ENCODE measurements at regions not wholly inside any gene's neighbourhood (a gene's known extent, or its start where the extent isn't known, plus 50 kb on each side); places are given as distances from the start of the nearest gene placed in this dataset.

DNA sequence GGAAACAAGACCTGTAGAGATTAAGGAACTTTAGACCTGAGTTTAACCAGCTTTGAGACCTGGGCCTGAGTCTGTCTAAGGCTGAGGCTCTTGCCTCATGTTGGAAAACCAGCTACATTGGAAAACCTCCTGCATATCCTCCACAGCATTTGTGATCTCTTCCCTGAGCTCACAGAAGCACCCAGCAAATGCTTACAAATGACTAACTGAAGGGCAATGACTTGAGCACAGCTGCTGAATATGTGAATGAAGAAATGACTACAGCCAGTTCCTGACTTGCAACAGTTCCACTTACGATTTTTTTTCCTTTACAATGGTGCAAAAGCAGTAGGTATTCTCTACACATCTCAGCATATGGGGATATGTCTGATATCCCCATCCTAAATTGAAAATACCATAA, 112.4 kb upstream of the RREB1 start:
- 29% methylated on average over 1 of the region's 1 CpG for WGBS (ENCODE audit: insufficient coverage, low coverage, missing lambda C conversion rate)
- in situ Hi-C loops (cut with MboI), result no loop called here
- peak; percentile 37 for FAIRE-seq

DNA sequence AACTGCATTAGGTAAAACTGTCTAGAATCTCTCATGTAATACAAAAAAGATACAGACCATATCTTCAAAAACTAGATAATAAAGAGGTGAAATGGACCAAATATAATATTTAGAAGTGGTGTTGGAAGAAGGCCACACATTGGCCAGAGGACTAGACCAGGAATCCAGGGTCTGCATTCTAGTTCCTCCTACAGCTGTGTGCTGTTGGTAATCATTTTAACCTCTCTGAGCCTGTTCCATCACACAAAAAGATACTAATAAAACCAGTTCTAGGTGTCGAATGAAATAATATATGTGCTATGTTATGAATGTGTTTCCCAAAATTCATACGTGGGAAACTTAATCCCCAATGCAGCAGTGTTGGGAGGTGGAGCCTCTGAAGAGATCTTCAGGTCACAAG, 111.6 kb upstream of the RREB1 start:
- H3K36me3 ChIP-seq (ENCODE audit: control insufficient read depth, insufficient read depth, low read length), result no peaks in the 10 kb centered on the region
- no peak overlapping the region for H2AFZ ChIP-seq (ENCODE audit: low read depth, low read length)
- H3K27ac ChIP-seq (ENCODE audit: extremely low read depth, low read depth, low read length), result no peak overlapping the region
- in situ Hi-C loops (cut with MboI) (no loop called here), intact Hi-C loops (cut with micrococcal nuclease) (no loop called here)
- no peak overlapping the region for H3K4me3 ChIP-seq
- WGBS (ENCODE audit: insufficient coverage, low coverage, missing lambda C conversion rate), result 18% methylated on average over 2 of the region's 2 CpGs
- H3K9ac ChIP-seq (ENCODE audit: insufficient read depth in 1 of 2, low read depth in 2 of 2, low read length in 2 of 2), result no peak overlapping the region; a peak in 1 of 4 replicates
- POLR2A ChIA-PET, result no interaction called here
- H3K9me3 ChIP-seq (replicated peaks; ENCODE audit: control insufficient read depth, insufficient read depth, low read depth, low read length), result no peaks in the 10 kb centered on the region
- no peaks in the 10 kb centered on the region for H3K9me1 ChIP-seq (ENCODE audit: control insufficient read depth, insufficient read depth, low read length)
- TF ChIP-seq XRCC5 (IDR thresholded peaks at IDR 0.05; ENCODE audit: low read depth, low read length), result no peak
- TF ChIP-seq KDM1A (IDR thresholded peaks at IDR 0.05), result peak; percentile 52 to 56; a peak in 1 of 4 replicates
- TF ChIP-seq NR2F6 (CRISPR knock-in tag; IDR thresholded peaks at IDR 0.05), result no peak
- 0 out of 2 replicates have a peak, but pooled peaks have one; percentile 36 for TF ChIP-seq ADNP (tag; IDR thresholded peaks at IDR 0.05)
- peak; percentile 79 for TF ChIP-seq RBM25 (IDR thresholded peaks at IDR 0.05; ENCODE audit: low read depth, low read length, severe bottlenecking)
- TF ChIP-seq BCOR (IDR thresholded peaks at IDR 0.05), result peak; percentile 77; the same call in 1 of the 2 replicates
- H3K79me2 ChIP-seq (ENCODE audit: control insufficient read depth, insufficient read depth, low read length), result no peaks in the 10 kb centered on the region
- H4K20me1 ChIP-seq (replicated peaks; ENCODE audit: control insufficient read depth, insufficient read depth, low read length), result no peaks in the 10 kb centered on the region
- no peaks in the 10 kb centered on the region for H3K27me3 ChIP-seq (ENCODE audit: control insufficient read depth in 2 of 2, insufficient read depth in 2 of 2, low read length in 2 of 2)
- no TSS peak for BruUV-seq (replicated peaks)
- DNase-seq (ENCODE audit: extremely low read depth in 1 of 4, low spot score in 3 of 4), result no peak
- H3K4me1 ChIP-seq (replicated peaks in 1 of 2; ENCODE audit: control insufficient read depth in 2 of 2, insufficient read depth in 2 of 2, low read length in 2 of 2), result peaks cover 0 to 9% of the 10 kb centered on the region in 2 experiments; a peak in 3 of 5 replicates
- CTCF ChIA-PET (ENCODE audit: low intra/inter-chr PET ratio), result no interaction called here
- H3K4me2 ChIP-seq (ENCODE audit: insufficient read depth, low read length), result no peak overlapping the region
- no peak for ATAC-seq
- no peak for FAIRE-seq

More for the DNA sequence above, 112.4 kb upstream of the RREB1 start:
- Histone ChIP-seq H3K9me3 (replicated peaks; ENCODE audit: control insufficient read depth, insufficient read depth, low read depth, low read length) (no peaks in the 10 kb centered on the region), H3K79me2 (ENCODE audit: control insufficient read depth, insufficient read depth, low read length) (no peaks in the 10 kb centered on the region), H3K9ac (ENCODE audit: insufficient read depth in 1 of 2, low read depth in 2 of 2, low read length in 2 of 2) (no peak overlapping the region), H3K4me1 (replicated peaks in 1 of 2; ENCODE audit: control insufficient read depth in 2 of 2, insufficient read depth in 2 of 2, low read length in 2 of 2) (peaks cover 0 to 9% of the 10 kb centered on the region in 2 experiments; a peak in 3 of 5 replicates), H2AFZ (ENCODE audit: low read depth, low read length) (peak overlapping the region; percentile 48), H3K4me3 (no peak overlapping the region), H3K27me3 (ENCODE audit: control insufficient read depth in 2 of 2, insufficient read depth in 2 of 2, low read length in 2 of 2) (no peaks in the 10 kb centered on the region), H3K9me1 (ENCODE audit: control insufficient read depth, insufficient read depth, low read length) (no peaks in the 10 kb centered on the region), H3K27ac (ENCODE audit: extremely low read depth, low read depth, low read length) (no peak overlapping the region), H4K20me1 (replicated peaks; ENCODE audit: control insufficient read depth, insufficient read depth, low read length) (no peaks in the 10 kb centered on the region), H3K36me3 (ENCODE audit: control insufficient read depth, insufficient read depth, low read length) (no peaks in the 10 kb centered on the region), H3K4me2 (ENCODE audit: insufficient read depth, low read length) (no peak overlapping the region)
- no peak for DNase-seq (ENCODE audit: extremely low read depth in 1 of 4, low spot score in 3 of 4)
- BruUV-seq (replicated peaks), result no TSS peak
- intact Hi-C loops (cut with micrococcal nuclease), result no loop called here
- POLR2A ChIA-PET, result interaction anchor here (1.3 kb wide), 1 partner anchor 20 kb away, joined by 5 read pairs; no protein-coding TSS in a partner anchor
- CTCF ChIA-PET (ENCODE audit: low intra/inter-chr PET ratio), result no interaction called here
- no peak for ATAC-seq
- TF ChIP-seq ZNF24 (IDR thresholded peaks at IDR 0.05), result 0 out of 2 replicates have a peak, but pooled peaks have one; percentile 60
- TF ChIP-seq MEIS2 (IDR thresholded peaks at IDR 0.05; ENCODE audit: partially characterized antibody), result no peak

All from K562 (cell line).